HT1080 (cell line): ENCODE measurements at regions not wholly inside any gene's neighbourhood (a gene's known extent, or its start where the extent isn't known, plus 50 kb on each side); places are given as distances from the start of the nearest gene placed in this dataset.
A peak's percentile ranks its signal among the peaks of the same experiment; 100 is the strongest.
"Not testable (repeated sequence)": the region's sequence is repeated elsewhere in the genome, so short reads cannot be mapped to it uniquely, and the experiment has no call there.

Experiments used
- DNase-seq: peaks from one replicate; pipeline ENCODE4 v3.0.0-alpha.2; 2015; ENCODE audit warnings: low read depth

GRCh38 chr20:48384147-48384818, 443.5 kb downstream of the PREX1 start:
- DNase-seq = no peak

- no peak for DNase-seq
Observed at GRCh38 chr20:48383252-48383651, 444.5 kb downstream of the PREX1 start.

DNA sequence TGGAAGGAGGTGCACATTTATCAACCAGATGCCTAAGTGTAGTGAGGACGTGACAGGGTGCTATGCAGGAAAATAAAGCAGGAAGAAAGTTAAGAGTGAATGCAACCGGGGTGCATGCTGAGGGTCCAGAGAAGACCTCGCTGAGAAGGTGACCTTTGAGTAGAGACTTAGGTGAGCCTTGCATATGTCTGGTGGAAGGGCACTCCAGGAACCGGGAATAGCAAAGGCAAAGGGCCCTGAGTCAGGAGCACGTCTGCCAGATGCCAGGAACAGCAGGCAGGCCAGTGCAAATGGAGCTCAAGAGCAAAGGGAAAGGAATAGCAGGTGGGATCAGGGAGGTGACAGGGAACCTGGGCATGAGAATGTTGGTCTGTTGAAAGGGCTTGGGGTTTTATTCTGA, 445.5 kb downstream of the PREX1 start:
- DNase-seq = no peak

DNA sequence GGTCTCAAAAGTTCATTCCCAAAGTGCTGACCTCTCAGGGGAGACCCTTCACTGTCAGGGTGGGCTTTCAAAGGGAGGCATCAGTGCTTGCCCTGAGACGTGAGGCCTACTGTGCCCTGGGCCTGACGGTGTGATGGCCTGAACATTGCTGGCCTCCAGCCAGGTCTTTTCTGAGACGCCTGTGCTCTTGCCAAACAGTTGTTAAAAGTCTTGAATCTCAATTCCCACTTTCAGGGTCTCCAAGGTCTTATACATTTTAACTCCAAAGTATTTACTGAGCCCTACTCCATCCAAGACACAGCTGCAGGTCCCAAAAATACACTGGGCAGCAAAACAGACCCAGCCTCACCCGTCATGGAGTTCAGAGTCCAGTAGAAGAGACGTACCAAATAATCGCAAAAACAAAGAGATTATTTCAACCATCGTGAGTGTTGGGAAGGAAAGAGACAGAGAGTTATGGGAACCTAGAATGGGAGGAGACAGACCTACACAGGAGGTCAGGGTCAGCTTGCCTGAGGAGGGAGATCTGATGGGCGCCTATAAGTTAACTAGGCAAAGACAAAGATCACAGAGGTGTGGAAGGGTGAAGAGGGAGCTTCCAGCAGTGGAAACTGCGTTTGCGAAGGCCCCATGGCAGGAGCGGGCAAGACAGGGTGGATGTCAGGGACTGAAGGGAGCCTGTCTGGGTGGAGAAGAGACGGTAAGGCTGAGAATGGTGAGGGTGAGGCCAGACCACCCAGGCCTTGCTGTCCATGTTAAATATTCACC, 446.3 kb downstream of the PREX1 start:
- DNase-seq = no peak

DNA sequence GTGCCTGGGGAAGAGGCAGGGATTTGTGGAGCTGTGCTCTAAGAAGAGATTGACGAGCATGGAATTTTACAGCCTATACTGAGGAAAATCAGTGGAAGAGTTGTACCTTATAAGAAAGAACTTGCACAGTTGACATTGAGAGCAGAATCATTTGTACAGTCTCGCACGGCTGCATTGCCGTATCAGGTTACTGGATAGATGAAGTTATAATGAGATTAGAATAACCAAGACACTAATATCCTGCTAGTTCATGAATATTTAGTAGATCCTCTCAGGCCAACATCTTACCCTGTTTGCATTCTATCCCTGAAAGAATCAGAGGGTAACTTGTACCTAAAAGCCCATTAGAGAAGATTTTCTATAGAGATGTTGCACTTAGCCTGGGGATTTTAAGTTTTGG, 447.1 kb downstream of the PREX1 start:
- DNase-seq = no peak

GRCh38 chr20:48378976-48379675, 448.7 kb downstream of the PREX1 start:
- no peak for DNase-seq

DNA sequence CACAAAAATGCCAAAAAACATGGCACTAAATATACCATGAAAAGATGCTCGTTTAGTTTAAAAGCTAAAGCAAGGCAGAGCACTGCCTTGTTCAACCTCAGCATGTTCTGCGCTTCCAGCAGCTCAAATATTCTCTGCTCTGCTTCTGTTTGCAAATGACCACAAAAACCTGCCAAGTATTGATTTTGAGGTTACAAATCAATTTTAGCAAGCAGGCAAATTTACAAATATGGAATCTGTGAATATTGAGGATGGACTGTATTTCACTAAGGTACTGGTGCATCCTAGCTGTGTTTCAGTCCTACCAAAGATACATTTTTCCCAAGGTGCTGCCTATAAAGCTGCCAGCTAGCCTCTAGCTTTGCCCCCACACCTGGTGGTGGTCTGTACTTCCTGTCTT, 449.9 kb downstream of the PREX1 start:
- DNase-seq = no peak

- no peak for DNase-seq
Observed at GRCh38 chr20:48375804-48376203, 452.0 kb downstream of the PREX1 start.

DNA sequence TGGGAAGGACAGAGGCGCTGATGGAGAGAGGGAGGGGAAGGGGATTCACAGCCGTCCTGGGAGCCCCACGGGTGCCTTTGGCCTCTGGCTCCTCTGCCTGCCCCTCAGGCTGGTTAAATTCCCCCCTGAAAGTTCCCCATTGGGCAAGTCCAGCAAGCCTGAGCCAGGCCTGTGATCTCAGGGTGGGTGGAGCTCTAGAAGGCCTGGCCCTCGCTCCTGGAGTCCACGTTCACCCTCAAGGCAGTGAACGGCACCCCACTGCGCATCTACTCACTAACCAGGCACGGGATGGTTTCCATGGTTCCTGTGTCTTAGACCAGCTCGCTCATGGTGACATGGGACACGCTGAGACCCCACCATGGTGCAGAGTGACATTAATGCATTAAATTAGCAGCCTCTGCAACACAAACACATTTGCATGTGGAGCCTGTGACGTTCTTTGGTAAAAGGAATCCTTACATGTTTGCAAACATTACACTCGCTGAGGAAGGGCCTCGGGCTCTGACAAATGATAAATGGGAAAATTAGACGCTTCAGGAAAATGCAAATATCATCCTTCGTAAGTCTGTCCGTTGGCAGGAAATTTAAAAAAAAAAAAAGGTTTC, 452.7 kb downstream of the PREX1 start:
- no peak for DNase-seq

- peak; percentile 8 for DNase-seq
Observed at GRCh38 chr20:48374031-48374907, 453.5 kb downstream of the PREX1 start.

- no peak for DNase-seq
Observed at GRCh38 chr20:48373555-48373934, 454.3 kb downstream of the PREX1 start.

GRCh38 chr20:48372851-48373554, 454.8 kb downstream of the PREX1 start:
- not testable (repeated sequence) for DNase-seq

DNA sequence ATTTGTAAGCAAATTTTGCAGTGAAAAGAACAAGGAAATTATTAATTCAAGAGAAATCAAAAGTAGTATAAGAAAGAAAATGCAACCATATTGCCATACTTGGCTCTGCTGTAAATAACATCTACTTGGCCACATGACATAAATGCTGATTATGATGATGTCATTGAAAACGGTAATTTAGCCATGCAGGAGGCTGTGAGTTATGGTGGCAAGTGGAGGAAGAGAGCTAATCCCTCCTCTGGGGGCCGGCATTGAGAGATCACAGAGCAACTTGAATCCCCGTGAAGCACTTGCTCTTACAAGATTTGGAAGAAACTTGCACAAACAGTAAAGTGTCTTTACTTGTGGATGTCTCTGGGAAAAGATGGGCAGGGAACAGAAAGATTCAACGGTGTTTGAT, 456.6 kb downstream of the PREX1 start:
- DNase-seq = no peak

DNA sequence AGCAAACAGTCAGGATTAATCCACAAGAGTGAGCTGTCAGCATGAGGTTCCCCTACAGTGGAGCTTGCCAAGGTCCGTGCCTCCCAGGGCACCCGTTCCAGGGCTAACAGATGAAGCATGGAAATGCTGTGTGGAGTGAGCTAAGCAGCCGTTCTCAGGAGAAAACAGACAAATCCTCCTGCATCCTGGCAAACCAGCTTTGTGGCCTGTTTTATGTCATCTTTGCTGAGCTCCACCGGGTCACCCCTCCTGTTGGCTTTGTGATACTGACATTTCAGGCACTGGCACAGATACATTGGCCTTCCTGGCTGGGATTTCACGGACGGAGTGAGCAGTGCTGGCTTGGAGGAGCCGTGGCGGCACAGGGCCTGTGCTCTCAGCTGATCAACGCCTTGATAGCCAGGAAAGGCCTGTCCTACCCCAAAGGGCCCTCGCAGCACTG, 459.2 kb downstream of the PREX1 start:
- DNase-seq = not testable (repeated sequence)

GRCh38 chr20:48367541-48368358, 460.0 kb downstream of the PREX1 start:
- DNase-seq = not testable (repeated sequence)

DNA sequence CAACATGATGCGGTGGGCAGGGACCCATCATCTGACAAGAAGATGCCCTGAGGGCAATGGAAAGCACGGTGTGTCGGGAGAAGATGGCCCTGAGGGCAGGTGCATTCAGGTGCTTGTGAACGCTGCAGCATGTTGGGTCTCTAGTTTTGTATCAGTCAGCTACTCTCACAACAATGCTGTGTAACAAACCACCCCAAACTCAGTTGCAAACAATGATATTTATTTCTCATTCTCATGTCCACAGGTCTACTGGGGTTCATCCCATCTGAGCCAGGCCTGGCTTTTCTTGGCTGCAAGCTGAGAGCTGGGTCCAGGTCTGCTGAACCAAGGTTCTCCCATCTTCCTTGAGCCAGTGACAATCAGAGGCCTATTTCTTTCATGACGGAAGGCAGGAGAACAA, 461.6 kb downstream of the PREX1 start:
- DNase-seq = no peak

DNA sequence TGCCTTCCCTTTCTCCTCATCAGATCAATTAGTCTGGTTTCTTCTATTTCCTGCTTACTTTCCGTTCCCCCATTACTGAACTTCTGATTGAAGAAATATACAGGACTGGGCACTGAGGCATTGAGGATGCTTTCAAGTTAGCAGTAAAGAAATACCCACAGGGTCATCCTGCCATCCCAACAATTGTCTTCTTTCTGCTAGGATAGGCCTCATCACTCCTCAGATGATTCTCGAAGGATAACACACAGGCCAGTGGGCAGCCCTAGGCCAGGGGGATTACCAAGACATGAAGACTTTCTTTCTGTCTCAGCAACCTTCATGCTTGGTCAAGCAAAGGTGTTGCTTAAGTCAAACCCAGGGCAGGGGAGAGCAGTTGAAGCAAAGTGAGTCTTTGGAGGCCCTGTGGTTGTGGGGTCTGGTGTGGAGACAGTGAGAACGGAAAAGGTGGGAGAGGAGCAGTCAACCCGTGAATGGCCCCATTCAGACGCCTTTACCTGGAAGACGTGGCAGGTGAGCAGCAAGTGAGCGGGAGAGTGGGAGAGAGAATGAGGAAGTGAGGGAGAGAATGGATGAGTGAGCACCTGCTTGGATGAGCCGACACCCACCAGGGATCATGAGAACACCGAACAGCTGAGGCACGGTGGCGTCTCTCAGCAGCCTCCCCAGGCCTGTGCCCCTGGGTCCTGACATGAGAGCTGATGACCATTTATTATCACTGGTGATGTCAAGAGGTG, 462.9 kb downstream of the PREX1 start:
- DNase-seq = no peak

- DNase-seq = no peak
Observed at GRCh38 chr20:48364055-48364454, 463.7 kb downstream of the PREX1 start.
